ENCODE measurements at regions not wholly inside any gene's neighbourhood (a gene's known extent, or its start where the extent isn't known, plus 50 kb on each side); places are given as distances from the start of the nearest gene placed in this dataset. TPM values are rescaled to one million over a fixed set of nuclear protein-coding genes. Genes with fewer than 3 reads are reported as not detected.

GRCh38 chr17:28268610-28269313 is 50.2 kb upstream of the TMEM97 start (continued):
- TF ChIP-seq RUNX3 (IDR thresholded peaks at IDR 0.05; ENCODE audit: low read length) (no peak), SP1 (IDR thresholded peaks at IDR 0.05; ENCODE audit: low read depth, low read length) (no peak), CEBPB (IDR thresholded peaks at IDR 0.05; ENCODE audit: borderline replicate concordance in 1 of 2, low read depth in 2 of 2, low read length in 2 of 2) (no peak), RB1 (IDR thresholded peaks at IDR 0.05; ENCODE audit: borderline replicate concordance) (no peak)

Small RNAs in the stretch of these regions (small RNA-seq; reads per million reads assigned to genes)
- gene AC061975.2: not detected
